GM18868 (cell line): ENCODE measurements at regions not wholly inside any gene's neighbourhood (a gene's known extent, or its start where the extent isn't known, plus 50 kb on each side); places are given as distances from the start of the nearest gene placed in this dataset.
"Not testable (repeated sequence)": the region's sequence is repeated elsewhere in the genome, so short reads cannot be mapped to it uniquely, and the experiment has no call there.

ENCODE experiments used
- ATAC-seq: cut with Tn5 transposase; IDR thresholded peaks from one replicate; pipeline ENCODE4 v1.9.1; 2021; ENCODE audit warnings: mild to moderate bottlenecking, moderate library complexity; ENCODE audit not compliant: unreplicated experiment

- no peak for ATAC-seq
These were observed 248.0 kb upstream of the GAS1 start for GRCh38 chr9:87195306-87195705.

DNA sequence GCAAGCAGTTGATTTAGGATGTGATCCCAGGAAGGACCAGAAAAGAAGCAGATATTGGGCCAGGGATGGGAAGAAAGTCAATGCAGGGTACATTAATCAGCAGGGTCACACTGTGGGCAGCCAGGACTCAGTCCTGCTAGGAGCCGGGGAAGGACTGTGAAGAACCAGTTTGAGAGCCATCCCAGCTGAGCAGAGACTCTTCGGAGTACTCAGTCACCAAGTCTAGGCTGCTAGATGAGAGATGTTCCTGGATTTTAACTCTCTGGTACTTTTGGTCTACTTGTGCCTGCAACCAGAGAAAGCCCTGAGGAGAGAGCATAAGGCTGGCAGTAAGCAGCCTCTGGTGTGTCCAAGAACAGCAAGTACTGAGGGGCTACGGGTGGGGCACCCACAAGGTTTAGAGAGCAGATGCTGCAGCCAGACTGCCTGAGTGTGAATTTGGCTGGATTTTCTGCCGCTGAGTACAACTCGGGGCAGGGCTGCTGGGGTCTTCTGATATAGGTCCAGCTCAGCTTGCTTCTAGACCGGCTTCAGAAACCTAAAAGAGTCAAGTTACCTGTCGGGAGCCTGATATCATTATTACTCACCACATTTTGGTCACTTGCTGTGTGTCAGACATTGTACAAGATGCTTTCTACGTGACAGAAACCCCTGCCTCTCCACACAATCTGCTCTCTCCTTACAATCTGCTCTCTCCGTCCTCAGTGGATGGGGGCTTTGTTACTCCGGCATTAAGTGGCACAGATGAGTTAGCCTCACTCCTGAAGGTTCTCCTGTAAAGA lies 250.2 kb upstream of the GAS1 start:
- ATAC-seq = no peak

DNA sequence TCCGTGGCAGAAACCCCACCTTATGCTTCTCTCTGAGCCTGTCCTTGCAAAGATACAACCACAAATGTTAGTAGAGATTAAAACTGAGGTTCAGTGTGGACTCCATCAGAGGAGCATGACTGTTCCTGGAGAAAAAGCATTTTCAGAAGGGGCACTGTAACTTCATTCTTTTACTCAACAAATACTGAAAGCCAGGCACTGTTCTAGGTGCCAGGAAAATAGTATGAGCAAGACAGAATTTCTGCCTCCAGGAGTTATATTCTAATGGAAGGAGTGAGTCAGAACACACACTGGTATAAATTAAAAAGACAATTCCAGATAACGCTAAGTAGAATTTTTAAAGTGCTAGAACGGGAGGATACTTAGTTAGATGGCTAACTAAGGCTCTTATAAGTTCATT lies 251.4 kb upstream of the GAS1 start:
- ATAC-seq = no peak

GRCh38 chr9:87199278-87199677 lies 252.0 kb upstream of the GAS1 start:
- no peak for ATAC-seq

DNA sequence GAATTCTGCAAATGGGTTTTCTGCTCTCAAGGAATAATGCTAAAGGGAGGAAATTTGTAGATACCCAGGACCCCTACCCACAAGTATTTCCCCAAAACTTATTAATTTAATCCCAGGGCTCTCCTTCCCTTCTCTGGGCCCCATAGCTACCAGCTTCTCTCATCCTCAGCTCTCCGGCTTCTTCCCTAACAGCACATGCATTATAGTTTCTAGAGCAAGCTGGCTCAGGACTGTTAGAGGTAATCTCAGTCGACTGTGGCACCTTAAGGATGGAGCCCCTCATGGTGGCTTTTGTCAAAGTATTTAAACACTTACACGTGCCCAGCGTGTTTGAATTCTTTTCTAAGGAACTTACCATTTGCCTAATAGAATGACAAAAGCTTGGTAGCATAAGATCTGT lies 252.5 kb upstream of the GAS1 start:
- ATAC-seq = no peak

DNA sequence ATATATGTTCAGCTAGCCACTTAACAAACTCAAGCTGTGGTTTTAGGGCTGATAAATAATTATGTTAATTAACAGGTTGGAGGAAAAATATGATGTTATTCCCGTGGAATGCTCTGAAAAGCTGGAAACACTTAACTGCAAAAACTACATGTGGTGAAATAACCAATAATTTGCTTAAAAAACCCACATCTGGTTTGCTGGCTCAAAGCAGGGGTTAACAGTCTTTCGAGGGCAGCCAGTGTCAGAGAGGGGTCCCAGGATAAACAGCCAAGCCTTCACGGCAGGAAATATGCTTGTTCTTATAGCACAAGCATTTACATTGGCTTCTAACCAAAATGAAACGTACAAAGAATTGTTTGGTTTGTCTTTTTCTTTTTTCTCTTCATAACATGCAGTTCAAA lies 254.0 kb upstream of the GAS1 start:
- no peak for ATAC-seq

DNA sequence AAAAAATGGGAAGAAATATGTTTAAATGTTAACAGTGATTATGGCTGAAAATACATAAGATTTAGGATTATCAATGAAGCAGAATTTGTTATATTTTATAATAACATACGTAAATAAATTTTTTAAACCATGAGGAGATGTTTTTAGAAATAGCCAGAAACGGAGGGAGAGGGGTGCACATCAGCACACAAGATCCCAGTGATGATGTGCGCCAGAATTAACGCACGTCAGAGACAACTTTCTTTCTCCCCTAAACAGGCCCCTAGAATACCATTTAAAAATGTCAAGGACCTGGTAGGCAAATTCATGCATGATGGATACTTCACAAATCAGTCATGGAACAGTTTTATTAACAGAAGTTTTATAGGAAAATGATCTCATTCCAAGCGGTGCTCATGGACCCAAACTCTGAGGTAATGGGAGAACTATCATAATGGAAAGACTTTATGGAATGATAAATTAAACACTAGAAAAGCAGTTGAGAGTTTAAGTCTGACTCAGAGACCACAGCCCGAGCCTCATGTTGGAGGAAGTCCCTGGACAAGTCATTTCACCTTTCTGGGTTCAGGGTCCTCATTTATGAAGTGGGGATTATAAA lies 258.9 kb upstream of the GAS1 start:
- no peak for ATAC-seq

DNA sequence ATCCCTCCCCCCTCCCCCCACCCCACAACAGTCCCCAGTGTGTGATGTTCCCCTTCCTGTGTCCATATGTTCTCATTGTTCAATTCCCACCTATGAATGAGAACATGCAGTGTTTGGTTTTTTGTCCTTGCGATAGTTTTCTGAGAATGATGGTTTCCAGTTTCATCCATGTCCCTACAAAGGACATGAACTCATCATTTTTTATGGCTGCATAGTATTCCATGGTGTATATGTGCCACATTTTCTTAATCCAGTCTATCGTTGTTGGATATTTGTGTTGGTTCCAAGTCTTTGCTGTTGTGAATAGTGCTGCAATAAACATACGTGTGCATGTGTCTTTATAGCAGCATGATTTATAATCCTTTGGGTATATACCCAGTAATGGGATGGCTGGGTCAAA lies 263.4 kb upstream of the GAS1 start:
- ATAC-seq = not testable (repeated sequence)

- no peak for ATAC-seq
These were observed 264.4 kb upstream of the GAS1 start for GRCh38 chr9:87211669-87212068.

DNA sequence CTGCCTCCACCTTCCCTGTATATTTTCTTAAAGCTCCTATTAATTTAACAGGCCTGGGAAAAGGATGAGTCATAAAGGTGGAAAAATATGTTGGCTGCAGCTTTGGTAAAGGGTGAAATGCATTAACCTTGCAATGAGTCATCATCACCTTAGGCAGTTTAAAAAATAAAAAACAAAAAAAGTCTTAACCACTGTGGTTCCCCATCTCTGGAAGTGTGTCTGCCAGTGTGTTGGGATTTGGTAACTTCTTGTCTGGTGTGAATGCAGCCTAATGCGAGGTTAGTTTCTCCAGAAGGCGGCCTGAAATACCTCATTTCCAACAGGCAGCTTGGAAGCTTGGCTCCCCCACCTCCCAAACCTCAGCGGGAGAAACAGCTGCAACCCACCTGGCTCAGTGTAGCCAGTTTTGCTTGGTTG lies 265.3 kb upstream of the GAS1 start:
- no peak for ATAC-seq

- no peak for ATAC-seq
These were observed 266.6 kb upstream of the GAS1 start for GRCh38 chr9:87213948-87214347.

GRCh38 chr9:87214991-87215390 lies 267.7 kb upstream of the GAS1 start:
- ATAC-seq = no peak

GRCh38 chr9:87216036-87216435 lies 268.7 kb upstream of the GAS1 start:
- no peak for ATAC-seq

DNA sequence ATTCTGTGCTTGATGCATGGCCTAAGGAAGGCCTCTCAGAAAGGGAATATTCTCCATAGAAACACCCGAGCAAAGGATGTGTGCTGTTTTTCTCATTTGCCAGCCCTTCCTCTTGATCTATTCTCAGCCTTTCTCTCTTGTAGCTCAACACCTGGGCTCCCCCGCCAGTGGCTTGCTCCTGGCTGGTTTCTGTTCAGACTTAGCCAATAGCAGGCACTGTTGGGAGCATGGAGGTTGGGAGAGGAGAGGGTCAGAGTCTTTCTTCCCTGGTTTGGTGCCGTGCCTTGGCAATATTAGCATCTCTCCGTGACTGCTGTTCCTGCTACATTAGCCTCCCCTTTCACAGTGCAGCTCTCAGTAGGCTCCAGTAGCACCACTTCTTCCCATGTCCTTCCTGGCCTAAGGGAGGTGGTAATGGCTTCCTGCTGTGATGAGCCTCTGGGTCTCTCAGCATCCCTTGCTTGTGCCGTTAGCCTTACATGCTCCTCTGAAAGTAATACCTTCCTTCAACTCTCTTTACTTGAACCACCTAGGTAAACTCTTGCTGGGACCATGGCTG lies 269.7 kb upstream of the GAS1 start:
- ATAC-seq = no peak

GRCh38 chr9:87223392-87224246 lies 274.0 kb upstream of the DAPK1 start:
- no peak for ATAC-seq

DNA sequence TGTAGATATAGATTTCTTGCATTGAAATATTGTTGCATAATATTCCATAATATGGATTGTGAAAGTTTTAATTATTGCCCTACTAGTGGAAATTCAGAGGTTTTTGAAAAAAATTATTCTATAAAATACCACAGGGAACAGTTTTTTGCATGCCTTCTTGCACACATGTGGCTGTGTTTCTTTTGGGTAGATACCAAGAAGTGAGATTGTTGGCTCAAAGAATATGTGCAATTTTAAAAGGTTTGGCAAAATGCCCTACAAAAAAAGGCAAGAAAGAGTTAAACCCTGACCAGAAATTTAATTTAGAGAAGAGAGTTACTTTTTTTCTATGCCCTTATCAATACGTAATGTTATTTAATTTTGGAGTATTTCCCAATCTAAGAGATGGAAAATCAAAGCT lies 270.8 kb upstream of the DAPK1 start:
- ATAC-seq = no peak

GRCh38 chr9:87227456-87227855 lies 270.2 kb upstream of the DAPK1 start:
- no peak for ATAC-seq

DNA sequence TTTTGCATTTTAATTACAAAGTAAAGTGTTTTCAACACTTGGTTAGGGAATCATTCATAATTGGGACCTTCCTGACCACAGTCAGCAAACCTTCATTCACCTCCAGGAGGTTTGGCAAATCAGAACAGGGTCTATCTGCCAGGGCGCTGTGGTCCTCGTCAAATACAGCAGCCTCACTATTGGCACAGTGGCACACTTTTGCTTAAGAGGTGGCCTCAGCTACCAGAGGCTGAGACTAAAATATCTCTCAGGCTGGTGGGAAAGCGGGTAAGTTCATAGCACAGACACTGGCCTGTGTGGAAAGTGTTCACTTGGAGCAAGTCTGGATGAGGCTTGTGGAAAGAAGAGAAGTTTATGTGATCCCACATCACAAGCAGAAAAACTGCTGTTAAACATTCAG lies 268.6 kb upstream of the DAPK1 start:
- no peak for ATAC-seq

DNA sequence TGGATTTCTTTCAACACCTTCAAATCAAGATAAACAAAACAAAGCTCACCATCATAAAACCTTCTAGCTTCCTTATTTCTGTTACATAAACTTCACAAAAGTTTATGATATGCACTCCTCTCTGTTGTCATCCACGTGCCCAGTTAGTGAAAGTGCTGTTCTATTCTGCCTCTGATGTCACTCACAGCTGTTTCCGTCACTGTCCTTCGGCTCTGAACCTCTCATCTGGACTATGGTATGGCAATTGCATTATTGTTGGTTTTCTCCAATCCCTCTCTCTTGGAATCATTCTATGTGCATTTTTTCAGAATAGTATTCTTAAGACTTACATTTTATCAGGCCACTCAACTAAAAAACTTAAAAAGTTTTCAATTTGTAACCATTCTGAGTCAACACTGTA lies 264.2 kb upstream of the DAPK1 start:
- ATAC-seq = no peak

- no peak for ATAC-seq
These were observed 263.7 kb upstream of the DAPK1 start for GRCh38 chr9:87233899-87234455.

GRCh38 chr9:87234854-87235253 lies 262.8 kb upstream of the DAPK1 start:
- ATAC-seq = no peak
